T1000 (cell line): ENCODE measurements at regions not wholly inside any gene's neighbourhood (a gene's known extent, or its start where the extent isn't known, plus 50 kb on each side); places are given as distances from the start of the nearest gene placed in this dataset.

Source experiments
- DNase-seq: peaks from one replicate; lab custom pipeline; 2025; ENCODE audit warnings: mixed read lengths; lab: John Stamatoyannopoulos, UW

GRCh38 chr7:131267631-131268030 is 60.0 kb upstream of the MKLN1 start:
- DNase-seq = no peak

DNA sequence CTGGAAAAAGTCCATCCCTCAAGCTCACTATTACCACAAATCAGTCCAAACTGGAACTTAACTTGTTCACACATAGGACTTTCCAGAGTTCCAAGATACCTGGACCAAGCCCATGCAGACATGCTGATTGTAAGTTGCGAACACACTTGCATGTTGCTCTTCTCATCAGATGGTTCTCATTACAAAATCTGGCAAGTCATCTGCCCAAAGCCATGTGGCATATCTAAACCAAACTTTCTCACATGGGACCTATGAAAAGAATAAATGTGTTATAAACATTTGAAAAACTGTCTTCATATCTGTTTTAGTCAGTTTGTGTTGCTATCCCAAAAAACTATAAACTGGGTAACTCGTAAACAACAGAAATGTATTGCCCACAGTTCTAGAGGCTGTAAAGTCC is 58.8 kb upstream of the MKLN1 start:
- DNase-seq = no peak

- DNase-seq = no peak
Measured at GRCh38 chr7:131272086-131272485, 55.6 kb upstream of the MKLN1 start.

DNA sequence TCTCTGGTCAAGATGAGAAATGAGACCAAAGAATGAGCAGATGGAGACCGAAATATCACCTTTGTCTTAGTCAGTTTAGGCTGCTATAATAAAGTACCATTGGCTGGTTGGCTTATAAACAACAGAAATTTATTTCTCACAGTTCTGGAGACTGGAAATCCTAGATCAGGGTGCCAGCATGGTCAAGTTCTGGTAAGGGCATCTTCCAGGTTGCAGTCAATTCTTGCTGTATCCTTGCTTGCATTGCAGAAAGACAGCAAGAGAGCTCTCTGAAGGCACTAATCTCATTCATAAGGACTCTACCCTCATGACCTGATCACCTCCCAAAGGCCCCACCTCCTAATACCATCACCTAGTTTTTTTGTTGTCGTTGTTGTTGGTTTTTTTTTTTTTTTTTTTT is 52.7 kb upstream of the MKLN1 start:
- no peak for DNase-seq

DNA sequence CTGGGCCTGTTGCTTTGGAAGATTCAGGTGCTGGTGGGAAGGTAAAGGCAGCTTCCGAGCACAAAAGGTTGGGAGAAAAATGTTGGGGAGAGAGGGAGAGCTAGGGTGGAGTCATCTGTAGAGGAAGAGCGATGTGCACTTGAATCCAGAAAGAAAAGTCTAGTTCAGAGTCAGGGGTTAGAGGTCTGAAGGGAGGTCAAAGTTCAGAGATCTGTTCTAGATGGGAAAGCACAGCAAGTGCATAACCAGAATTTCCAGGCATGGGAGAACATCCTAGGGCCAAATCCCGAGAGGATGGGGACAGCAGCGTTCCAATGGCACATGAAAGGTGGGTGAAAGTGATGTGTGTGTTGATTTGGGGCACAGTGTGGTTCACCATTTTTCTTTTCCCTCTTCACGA is 51.5 kb upstream of the MKLN1 start:
- no peak for DNase-seq

GRCh38 chr7:131276748-131277147 is 50.9 kb upstream of the MKLN1 start:
- DNase-seq = no peak
